ENCODE measurements at regions not wholly inside any gene's neighbourhood (a gene's known extent, or its start where the extent isn't known, plus 50 kb on each side); places are given as distances from the start of the nearest gene placed in this dataset.

GRCh38 chr1:89440911-89441310 is 77.1 kb downstream of the GBP6 start:
- TF ChIP-seq, protein P1, sequence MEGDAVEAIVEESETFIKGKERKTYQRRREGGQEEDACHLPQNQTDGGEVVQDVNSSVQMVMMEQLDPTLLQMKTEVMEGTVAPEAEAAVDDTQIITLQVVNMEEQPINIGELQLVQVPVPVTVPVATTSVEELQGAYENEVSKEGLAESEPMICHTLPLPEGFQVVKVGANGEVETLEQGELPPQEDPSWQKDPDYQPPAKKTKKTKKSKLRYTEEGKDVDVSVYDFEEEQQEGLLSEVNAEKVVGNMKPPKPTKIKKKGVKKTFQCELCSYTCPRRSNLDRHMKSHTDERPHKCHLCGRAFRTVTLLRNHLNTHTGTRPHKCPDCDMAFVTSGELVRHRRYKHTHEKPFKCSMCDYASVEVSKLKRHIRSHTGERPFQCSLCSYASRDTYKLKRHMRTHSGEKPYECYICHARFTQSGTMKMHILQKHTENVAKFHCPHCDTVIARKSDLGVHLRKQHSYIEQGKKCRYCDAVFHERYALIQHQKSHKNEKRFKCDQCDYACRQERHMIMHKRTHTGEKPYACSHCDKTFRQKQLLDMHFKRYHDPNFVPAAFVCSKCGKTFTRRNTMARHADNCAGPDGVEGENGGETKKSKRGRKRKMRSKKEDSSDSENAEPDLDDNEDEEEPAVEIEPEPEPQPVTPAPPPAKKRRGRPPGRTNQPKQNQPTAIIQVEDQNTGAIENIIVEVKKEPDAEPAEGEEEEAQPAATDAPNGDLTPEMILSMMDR (conservative IDR thresholded peaks at IDR 0.05) = no peak
- no peak for TF ChIP-seq ZFX (IDR thresholded peaks at IDR 0.05)

Data from C4-2B (cell line).